NCI-H1105 (cell line): ENCODE measurements at regions not wholly inside any gene's neighbourhood (a gene's known extent, or its start where the extent isn't known, plus 50 kb on each side); places are given as distances from the start of the nearest gene placed in this dataset.
"Not testable (repeated sequence)": the region's sequence is repeated elsewhere in the genome, so short reads cannot be mapped to it uniquely, and the experiment has no call there.

Experiments
- DNase-seq: peaks from one replicate; lab custom pipeline; 2025; lab: John Stamatoyannopoulos, UW

- not testable (repeated sequence) for DNase-seq
Observed at GRCh38 chr1:116298213-116298579, 74.8 kb upstream of the ATP1A1 start.

- no peak for DNase-seq
Observed at GRCh38 chr1:116298746-116299145, 74.3 kb upstream of the ATP1A1 start.

- DNase-seq = no peak
Observed at GRCh38 chr1:116299248-116299647, 73.8 kb upstream of the ATP1A1 start.

GRCh38 chr1:116302281-116302680 is 70.8 kb upstream of the ATP1A1 start:
- DNase-seq = no peak

GRCh38 chr1:116306102-116306501 is 66.9 kb upstream of the ATP1A1 start:
- no peak for DNase-seq

GRCh38 chr1:116306840-116307442 is 66.1 kb upstream of the ATP1A1 start:
- DNase-seq = no peak

- DNase-seq = no peak
Observed at GRCh38 chr1:116308276-116308675, 64.8 kb upstream of the ATP1A1 start.

- DNase-seq = peak; percentile 22
Observed at GRCh38 chr1:116309090-116309870, 63.8 kb upstream of the ATP1A1 start.

GRCh38 chr1:116310180-116310579 is 62.9 kb upstream of the ATP1A1 start:
- no peak for DNase-seq

- no peak for DNase-seq
Observed at GRCh38 chr1:116311193-116311592, 61.9 kb upstream of the ATP1A1 start.

GRCh38 chr1:116311756-116312680 is 61.0 kb upstream of the ATP1A1 start:
- no peak for DNase-seq

- DNase-seq = no peak
Observed at GRCh38 chr1:116312681-116313069, 60.4 kb upstream of the ATP1A1 start.

GRCh38 chr1:116313776-116314175 is 59.3 kb upstream of the ATP1A1 start:
- no peak for DNase-seq

- no peak for DNase-seq
Observed at GRCh38 chr1:116314305-116314919, 58.6 kb upstream of the ATP1A1 start.

GRCh38 chr1:116316373-116316772 is 56.7 kb upstream of the ATP1A1 start:
- no peak for DNase-seq

GRCh38 chr1:116318897-116319296 is 54.1 kb upstream of the ATP1A1 start:
- no peak for DNase-seq

GRCh38 chr1:116320874-116321273 is 52.2 kb upstream of the ATP1A1 start:
- no peak for DNase-seq

GRCh38 chr1:116321766-116322175 is 51.3 kb upstream of the ATP1A1 start:
- DNase-seq = no peak

- no peak for DNase-seq
Observed at GRCh38 chr1:116322752-116323405, 50.2 kb upstream of the ATP1A1 start.
